SK-N-DZ (cell line): ENCODE measurements at regions not wholly inside any gene's neighbourhood (a gene's known extent, or its start where the extent isn't known, plus 50 kb on each side); places are given as distances from the start of the nearest gene placed in this dataset.
"Not testable (repeated sequence)": the region's sequence is repeated elsewhere in the genome, so short reads cannot be mapped to it uniquely, and the experiment has no call there.

ENCODE experiments used
- DNase-seq: peaks from one replicate; pipeline ENCODE4 v3.0.0-alpha.2; 2015; ENCODE audit warnings: low spot score

DNA sequence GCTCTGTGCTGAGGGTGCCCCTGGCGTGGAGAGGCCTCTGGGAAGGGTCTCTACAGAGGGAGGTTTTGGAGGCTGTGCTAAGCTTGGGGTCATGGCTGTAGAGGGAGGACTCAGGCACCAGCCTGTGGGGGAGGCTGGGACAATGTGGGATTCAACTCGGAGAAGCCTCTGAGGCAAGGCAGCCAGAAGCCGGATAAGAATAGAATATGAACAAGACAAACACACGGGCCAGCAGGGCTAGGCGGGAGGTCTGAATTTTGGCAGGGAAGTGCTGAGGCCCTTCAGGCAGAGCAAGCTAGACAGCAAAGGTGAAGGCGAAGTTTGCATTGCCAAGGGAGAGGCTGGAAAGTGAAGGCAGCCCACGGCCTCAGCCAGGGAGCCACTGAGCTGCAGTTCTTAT, 612.1 kb upstream of the NR2F2 start:
- no peak for DNase-seq

DNA sequence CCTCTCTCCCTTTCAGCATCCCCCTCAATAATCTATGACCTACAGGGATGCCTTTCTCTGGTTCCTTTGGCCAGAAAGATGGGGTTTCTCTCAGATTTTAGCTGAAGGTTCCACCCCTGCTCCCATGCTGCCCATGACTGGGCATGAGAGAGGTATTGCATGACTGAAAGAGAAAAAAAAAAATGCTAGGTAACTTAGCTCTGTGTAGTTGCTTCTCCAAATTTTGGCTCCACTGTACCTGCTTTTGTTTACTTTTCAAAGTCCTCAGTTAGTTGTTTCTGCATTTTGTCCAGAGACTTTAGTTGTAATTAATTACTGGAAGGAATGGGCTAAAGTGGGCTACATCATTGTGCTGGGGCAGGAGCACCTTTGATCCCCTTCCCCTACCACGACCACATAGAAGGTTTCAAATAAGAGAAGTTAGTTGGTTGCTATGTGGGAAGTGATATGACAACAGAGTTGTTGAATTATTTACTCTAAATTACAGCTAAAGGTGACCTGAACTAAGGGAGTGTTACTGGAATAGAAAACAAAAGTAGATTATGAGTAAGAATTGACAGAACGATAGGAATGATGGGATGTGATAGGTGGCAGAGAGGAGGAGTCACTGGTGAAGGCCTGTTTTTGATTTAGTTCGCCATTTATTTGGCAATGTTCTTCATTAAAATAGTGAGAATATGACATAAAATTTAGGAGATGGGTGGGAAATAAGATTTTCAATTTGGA, 605.4 kb upstream of the NR2F2 start:
- DNase-seq, result no peak

DNA sequence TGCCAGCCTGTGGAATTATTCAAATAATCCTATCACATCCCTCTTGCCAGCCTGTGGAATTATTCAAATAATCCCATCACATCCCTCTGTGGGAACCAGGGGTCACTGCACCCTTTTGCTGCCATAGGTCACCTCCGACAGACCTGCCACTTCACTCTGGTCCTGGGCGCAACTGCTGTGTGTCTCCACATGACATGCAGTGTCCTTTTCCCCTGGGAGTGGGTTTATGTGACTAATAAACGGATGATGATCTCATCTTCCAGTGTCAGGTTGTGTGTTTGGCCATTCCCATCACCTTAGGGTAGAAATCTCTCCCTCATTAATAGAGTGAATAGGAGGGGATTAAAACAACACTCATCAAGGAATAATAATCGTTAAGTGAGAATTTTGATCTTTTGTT, 603.6 kb upstream of the NR2F2 start:
- DNase-seq, result no peak

DNA sequence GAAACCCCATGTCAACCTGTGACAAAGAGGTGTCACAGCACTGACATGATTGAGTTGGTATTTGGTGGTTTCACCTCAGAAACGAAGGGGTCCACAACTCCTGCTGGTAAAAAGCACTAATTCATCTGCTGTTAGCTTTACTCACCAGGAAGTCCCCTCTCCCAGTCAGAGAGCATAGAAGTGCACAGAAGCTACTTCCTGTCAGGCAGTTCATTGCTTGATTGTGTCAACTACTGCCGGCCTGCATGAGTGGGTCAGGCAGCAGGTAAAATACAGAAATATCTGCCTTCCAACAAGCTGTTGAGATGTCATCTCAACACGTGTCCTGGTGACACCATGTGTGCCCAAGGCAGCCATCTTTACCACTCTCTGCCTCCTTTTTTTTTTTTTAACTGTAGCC, 596.6 kb upstream of the NR2F2 start:
- DNase-seq, result no peak

DNA sequence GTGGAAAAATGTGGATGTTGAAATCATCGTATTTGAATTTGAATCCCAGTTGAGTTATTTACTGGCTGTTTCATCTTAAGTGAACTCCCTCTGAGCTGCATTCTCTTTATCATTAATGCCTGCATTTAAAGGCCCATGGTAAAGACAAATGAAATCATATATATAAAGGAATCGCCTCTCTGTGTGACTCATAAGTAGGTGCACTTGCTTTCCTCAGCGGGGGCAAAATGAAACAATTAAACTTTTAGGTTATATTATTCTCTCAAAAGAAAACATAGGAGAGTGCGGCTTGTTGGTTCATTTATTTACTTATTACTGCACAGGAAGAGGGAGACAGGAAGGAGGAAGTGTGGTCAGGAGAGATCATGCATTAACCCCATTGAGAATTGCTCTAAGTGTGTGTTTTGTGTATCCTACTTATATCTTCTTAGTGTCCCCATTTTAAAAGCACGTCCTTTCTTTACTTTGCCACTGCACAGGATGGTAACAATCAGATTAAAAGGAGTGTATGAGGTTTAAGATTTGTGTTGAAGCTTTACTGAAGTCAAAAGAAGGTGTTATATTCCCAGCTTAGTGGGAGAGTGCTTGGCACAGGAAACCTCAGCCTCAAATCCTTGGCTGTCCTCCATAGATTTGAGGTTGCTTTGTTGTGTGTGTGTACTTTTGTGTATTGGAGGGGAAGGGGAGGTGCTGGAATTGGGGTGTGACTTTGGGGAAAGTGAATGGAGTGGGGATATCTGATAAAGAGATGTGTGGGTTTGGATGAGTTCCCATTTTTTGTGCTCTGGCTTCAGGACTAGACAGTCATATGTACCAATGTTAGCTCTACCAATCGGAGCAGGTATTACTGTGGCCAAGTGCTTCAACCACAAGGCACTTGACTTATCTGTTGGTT, 595.8 kb upstream of the NR2F2 start:
- no peak for DNase-seq

DNA sequence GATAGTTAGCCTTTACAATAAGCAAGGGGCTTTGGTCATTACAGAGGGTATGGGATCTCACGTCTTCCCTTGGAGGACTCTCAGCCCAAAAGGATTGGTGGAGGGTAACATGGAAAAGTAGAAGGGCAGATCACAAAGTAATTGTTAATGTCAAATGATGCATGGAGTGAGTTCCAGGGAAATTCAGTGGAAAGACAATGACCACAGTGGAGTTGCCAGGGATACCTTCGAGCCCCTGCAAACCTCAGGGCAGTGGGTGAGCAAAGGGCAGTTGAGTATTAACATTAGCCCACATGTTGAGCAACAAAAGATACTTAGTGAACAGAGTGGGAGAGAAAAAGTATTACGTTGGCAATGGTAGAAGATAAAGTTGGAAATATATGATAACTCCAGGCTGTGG, 593.4 kb upstream of the NR2F2 start:
- DNase-seq, result no peak

DNA sequence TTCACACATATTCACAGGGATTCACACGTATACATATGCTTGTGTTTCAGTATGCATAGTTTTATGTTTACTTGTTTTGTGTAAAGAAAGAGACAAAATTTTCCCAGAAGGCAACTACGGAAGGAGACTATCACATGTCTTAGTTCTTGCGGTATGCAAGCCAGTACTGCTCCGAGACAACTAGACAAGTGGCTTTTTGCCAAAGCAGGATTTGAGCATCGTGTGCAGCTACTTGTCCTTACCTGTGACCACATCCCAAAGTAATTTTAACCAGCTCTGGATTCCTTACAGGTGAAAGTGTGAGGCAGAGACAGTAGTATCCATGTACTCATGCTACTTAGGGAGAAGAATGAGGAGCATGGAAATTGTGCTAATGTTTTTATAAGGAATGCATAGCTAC, 591.4 kb upstream of the NR2F2 start:
- DNase-seq, result no peak

DNA sequence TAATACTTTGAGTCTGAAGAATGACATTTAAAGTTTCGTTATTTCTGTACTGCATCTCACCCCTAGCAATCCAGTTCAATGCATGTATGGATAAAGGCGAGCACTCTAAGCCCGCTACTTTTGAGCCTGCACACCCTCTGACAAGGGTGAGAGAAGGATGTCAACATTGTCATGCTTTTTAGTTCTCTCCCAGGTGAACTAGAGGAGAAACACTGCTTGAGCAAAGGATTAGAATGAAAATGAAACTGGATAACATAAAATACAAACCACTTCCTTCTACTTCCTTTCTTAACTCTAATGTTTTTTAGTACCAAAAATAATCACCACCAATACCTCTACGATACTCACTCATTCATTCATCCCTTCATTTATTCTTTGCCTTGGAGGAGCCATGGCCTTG, 588.7 kb upstream of the NR2F2 start:
- no peak for DNase-seq

DNA sequence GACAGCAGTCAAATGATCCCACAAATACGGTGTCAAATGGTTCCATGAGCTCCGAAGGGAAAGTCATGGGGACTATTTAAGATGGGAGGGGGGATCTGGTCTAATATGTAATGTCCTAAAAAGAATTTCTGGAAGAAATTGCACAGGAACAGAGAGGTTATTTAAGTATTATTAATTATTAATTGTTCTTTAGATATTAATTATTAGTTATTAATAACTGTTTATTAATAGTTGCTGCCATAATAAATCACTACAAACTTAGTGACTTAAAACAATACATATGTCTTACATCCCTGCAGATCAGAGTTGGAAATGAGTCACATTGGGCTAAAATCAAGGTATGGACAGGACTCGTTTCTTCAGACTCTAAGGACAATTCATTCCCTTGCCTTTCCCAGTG, 588.2 kb upstream of the NR2F2 start:
- DNase-seq, result no peak

DNA sequence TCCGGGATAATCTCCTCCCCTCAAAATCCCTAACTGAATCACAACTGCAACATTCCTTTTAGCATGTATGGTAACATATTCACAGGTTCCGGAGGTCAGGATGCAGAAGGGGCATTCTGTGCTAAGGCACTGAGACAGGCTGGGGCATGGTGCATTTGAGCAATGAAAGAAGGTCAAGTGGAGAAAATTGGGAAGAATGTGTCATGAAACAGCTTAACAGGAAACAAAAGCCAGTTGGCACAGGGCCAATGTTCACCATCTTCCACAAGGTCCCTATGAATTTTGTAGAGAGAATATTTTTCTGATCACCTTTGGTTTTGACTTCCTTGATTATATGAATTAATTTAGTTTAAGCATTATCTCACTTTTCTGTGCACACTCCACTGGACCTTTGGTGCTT, 587.7 kb upstream of the NR2F2 start:
- DNase-seq, result no peak

DNA sequence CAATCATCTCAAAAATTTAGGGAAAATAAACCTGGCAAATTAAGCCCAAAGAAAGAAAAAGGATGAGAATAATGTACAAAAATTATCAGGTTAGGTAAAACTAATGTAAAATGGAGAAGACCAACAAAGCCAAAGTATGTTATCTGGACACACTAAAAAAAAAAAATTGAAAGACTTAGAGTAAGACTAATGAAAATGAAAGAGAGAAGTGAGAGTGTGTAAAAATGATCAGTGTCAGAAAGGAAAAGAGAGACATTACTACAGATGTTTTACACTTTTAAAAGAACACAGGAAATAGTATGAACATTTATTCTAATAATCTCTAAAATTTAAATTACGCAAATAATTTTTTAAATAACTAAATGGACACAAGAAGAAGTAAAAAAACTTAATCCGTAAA, 573.3 kb upstream of the NR2F2 start:
- DNase-seq, result no peak

DNA sequence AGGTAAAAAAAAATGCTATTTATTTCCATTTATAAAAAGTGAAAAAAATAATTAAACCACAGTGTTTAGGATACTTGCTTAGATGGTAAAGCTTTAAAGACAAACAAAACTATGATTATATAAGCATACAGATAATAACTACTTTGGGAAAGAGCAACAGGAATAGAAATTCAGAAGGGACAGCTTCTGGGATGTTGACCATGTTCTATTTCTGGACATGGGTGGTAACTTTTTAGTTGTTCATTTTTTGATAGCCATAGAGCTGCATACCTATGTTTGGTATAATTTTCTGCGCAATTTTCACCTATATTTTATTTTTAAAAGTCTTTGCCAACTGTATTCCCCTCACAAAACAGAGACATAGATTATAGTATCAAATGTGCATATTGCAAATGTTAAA, 572.0 kb upstream of the NR2F2 start:
- DNase-seq, result no peak

DNA sequence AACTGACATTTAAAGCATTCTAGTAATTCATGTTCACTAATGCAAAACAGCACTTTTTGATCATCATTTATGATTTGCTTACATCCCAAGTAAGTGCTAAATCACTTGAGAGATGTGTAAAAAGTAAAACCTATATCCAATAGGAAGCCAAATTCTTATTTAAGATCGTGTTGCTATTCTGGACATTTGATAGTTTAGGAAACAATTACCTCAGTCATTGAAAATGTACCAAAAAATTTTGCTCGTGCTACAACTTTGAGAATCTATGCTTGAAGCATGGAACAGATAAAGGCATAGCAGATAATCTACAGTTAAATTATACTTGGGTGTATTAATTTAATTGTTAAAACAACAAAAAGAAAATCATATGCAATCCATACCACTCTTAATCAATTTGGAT, 571.6 kb upstream of the NR2F2 start:
- DNase-seq, result no peak

DNA sequence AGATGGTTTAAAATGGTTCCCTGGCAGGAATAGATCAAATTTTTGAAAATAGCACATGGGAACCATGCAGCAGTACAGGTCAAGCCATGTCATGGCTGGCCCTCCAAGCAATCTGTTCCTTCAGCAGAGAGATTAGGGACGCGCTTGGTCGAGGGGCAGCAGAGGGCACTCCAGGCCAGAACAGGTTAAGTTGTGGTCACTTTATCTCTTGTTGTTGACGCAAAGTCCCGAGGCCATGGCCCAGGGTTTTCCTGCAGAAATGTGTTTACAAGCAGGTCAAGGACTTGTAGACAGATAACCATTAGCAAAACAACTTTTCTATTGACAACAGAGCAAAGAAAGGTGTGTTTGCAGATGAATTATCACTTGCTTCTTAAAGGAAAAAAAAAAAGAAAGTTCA, 570.0 kb upstream of the NR2F2 start:
- peak; percentile 49 for DNase-seq

DNA sequence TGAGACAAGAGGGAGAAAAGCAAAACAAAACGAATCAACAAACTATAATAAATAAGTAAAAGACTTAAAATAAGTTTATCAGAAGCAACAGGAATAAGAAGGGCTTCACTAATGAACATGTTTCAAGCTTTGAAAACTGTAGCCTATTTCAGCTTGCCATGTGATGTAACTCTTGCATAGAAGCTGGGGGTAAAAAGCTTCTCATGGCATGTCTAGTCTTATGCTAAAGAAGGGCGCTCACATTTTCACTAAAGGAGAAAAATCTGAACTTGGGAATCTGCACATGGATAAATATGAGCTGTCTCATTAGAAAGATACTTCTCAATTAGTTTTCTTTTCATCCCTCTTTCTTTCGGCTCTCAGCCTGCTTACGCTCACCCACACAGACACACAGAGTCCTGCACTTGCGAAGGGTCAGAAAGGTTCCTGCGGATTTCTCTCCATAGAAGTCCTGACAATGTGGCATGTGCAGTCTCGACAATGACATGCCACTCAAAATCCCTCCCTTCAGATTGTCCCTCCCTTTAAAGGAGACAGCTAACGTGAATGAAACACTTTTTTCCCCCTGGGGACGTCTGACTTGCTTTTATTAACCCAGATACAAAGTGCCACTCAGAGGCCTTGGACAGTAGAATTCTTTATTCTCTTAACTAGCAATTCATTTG, 568.9 kb upstream of the NR2F2 start:
- peak; percentile 14 for DNase-seq

DNA sequence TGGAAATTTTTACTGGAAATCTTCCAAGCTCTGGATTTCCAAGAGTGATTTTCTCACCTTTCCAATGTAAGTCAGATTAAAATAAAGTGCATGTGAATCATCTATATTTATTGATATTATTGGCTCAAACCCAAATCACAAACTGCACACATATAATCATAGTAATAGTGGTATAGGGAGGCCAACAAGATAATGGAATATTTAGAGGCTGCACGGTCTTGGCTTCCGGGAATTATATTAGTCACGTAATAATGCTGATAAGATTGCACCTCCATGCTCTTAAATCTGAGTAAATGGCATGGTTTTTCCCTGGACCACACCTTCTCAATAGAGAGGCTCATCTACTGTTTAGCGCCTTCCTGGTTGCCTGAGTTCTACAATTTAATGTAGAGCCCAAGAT, 567.1 kb upstream of the NR2F2 start:
- DNase-seq, result no peak

DNA sequence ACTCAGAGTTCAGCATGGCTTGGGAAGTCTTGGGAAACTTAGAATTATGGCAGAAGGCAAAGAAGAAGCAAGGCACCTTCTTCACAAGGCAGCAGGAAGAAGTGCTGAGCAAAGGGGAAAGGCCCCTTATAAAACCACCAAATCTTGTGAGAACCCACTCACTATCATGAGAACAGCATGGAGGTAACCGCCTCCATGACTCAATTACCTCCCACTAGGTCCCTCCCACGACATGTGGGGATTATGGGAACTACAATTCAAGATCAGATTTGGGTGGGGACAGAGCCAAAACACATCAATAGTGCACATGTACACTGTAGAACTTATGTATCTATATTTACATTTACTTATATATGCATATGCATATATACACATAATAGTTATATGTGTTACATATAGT, 565.3 kb upstream of the NR2F2 start:
- no peak for DNase-seq

DNA sequence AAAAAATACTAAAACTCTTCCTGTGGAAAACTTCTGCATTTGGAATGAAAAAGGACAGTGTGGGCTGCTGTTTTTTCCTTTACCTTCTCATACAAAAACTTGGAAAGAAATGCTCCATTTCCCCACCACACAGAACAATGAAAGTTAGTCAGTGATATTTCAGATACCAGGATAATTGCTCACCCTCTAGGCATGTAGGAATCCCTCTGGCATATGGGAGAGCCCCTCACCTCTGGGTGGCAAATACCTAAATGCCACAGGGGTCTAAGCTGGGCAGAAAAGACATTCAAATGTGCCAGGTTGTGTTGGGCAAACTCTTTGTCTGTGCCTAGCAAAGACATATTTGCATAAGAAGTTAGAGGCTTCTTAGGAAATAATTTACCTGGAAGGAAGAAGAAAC, 560.3 kb upstream of the NR2F2 start:
- no peak for DNase-seq

DNA sequence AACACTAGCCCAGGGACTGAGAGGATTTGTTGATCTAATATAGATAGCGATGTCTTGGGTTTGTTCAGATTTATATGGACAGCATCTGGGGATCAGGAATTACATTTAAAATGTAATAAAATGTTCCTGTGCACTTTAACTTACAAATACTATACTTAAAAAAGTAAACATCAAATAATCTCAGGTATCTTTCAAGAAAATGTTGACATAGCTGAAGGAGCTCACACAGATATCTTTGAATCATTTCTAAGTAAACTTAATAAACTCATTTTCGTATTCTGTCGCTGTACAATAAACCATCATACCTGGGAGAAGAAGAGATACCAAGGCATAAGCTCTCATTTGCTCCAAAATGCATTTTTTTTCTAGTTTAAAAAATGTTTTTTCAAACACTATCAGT, 557.5 kb upstream of the NR2F2 start:
- DNase-seq, result no peak

DNA sequence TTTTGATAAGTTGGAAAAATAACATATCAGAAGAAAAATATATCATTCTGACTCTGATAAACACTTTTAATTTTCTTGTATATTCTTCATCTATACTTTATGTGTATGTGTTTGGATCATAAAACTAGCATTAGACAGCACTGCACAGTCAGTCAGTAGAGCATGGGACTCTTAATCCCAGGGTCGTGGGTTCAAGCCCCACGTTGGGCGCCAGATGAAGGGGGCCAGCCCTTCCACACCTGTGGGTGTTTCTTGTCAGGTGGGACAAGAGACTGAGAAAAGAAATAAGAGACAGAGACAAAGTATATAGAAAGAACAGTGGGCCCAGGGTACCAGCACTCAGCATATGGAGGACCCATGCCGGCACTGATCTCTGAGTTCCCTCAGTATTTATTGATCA, 546.0 kb upstream of the NR2F2 start:
- no peak for DNase-seq

DNA sequence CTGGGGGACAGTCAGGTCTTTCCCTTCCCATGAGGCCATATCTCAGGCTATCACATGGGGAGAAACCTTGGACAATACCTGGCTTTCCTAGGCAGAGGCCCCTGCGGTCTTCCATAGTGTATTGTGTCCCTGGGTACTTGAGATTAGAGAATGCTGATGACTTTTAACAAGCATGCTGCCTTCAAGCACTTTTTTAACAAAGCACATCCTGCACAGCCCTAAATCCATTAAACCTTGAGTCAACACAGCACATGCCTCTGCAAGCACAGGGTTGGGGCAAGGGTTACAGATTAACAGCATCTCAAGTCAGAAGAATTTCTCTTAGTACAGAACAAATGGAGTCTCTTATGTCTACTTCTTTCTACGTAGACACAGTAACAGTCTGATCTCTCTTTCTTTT, 545.2 kb upstream of the NR2F2 start:
- not testable (repeated sequence) for DNase-seq

DNA sequence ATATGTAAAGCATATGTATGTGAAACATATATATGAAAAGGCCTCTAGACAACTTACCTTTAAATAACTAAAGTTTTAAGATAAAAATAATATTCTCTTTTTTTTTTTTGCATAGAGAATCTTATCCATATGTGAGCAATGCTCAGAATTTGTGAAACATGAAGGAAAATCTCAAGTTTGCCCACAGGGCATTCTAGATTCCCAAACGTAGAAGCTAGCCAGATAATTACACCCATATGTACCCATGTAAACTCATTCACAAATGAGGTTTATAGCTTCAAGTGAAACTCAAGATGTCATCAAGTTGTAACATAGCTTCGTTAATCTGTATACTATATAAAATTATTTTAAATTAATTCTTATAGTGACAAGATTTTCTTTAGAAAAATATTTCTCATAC, 537.3 kb upstream of the NR2F2 start:
- DNase-seq, result no peak

DNA sequence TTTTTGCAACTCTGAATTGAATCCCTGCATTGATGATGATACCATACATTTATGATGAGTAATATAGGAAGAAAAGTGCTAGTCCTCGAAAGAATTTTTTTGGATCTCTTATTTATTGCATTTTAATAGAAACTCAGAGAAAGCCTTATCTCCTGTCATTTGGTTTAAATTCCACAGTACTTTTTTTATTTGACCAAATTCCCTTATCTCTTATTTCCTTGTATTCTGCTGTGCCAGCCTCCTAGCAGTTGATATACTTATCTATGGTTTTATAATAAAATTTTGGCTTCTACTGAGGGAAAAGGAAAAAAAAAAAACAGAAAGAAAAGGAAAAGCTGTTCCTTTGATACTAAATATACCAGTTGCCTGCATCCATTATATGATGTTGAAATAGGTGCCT, 535.1 kb upstream of the NR2F2 start:
- DNase-seq, result no peak
